KMS-11 (cell line): ENCODE measurements at regions not wholly inside any gene's neighbourhood (a gene's known extent, or its start where the extent isn't known, plus 50 kb on each side); places are given as distances from the start of the nearest gene placed in this dataset.
"Not testable (repeated sequence)": the region's sequence is repeated elsewhere in the genome, so short reads cannot be mapped to it uniquely, and the experiment has no call there.

Experiments used
- H2AFZ ChIP-seq: fragments of 200-600 bp; sonication (generic); 2 replicates; pipeline ENCODE4 v1.6.1; 2016; ENCODE audit warnings: antibody characterized with exemption, mixed run types, low read depth
- H3K27ac ChIP-seq: fragments of 200-600 bp; sonication (generic); 2 replicates; pipeline ENCODE4 v1.6.1; 2016; ENCODE audit warnings: mild to moderate bottlenecking, mixed run types
- H3K27me3 ChIP-seq: fragments of 200-600 bp; sonication (generic); 2 replicates; pipeline ENCODE4 v1.6.1; 2017; ENCODE audit warnings: mild to moderate bottlenecking, low read depth, mixed run types, moderate library complexity; ENCODE audit not compliant: insufficient read depth
- H3K36me3 ChIP-seq: fragments of 200-600 bp; sonication (generic); 2 replicates; pipeline ENCODE4 v1.6.1; 2017; ENCODE audit warnings: mild to moderate bottlenecking, mixed run types; ENCODE audit not compliant: insufficient read depth
- H3K4me1 ChIP-seq: fragments of 200-600 bp; sonication (generic); 2 replicates; pipeline ENCODE4 v1.6.1; 2016; ENCODE audit warnings: mild to moderate bottlenecking, low read depth, mixed run types; ENCODE audit not compliant: poor library complexity, severe bottlenecking
- H3K4me2 ChIP-seq: fragments of 200-600 bp; sonication (generic); 2 replicates; pipeline ENCODE4 v1.7.0; 2016; ENCODE audit warnings: mild to moderate bottlenecking, mixed run types
- H3K4me3 ChIP-seq: fragments of 200-600 bp; sonication (generic); IDR thresholded peaks from 2 replicates; pipeline ENCODE4 v1.6.1; 2017; ENCODE audit warnings: low read depth, low read length, mixed read lengths; ENCODE audit not compliant: insufficient read depth
- H3K79me2 ChIP-seq: fragments of 200-600 bp; sonication (generic); 2 replicates; pipeline ENCODE4 v1.6.1; 2016; ENCODE audit warnings: low read depth, mixed run types; ENCODE audit not compliant: insufficient read depth
- H3K9ac ChIP-seq: fragments of 200-600 bp; sonication (generic); 2 replicates; pipeline ENCODE4 v1.6.1; 2016; ENCODE audit warnings: mild to moderate bottlenecking, mixed run types
- H4K20me1 ChIP-seq: fragments of 200-600 bp; sonication (generic); 2 replicates; pipeline ENCODE4 v1.6.1; 2016; ENCODE audit warnings: mild to moderate bottlenecking, mixed run types; ENCODE audit not compliant: insufficient read depth
- TF ChIP-seq, protein P1 (sequence below): fragments of 200-600 bp; sonication (generic); conservative IDR thresholded peaks from 2 replicates; pipeline ENCODE4 v1.6.1; 2017; ENCODE audit warnings: low read depth, mild to moderate bottlenecking, antibody characterized with exemption, low read length, moderate library complexity, mixed read lengths

DNA sequence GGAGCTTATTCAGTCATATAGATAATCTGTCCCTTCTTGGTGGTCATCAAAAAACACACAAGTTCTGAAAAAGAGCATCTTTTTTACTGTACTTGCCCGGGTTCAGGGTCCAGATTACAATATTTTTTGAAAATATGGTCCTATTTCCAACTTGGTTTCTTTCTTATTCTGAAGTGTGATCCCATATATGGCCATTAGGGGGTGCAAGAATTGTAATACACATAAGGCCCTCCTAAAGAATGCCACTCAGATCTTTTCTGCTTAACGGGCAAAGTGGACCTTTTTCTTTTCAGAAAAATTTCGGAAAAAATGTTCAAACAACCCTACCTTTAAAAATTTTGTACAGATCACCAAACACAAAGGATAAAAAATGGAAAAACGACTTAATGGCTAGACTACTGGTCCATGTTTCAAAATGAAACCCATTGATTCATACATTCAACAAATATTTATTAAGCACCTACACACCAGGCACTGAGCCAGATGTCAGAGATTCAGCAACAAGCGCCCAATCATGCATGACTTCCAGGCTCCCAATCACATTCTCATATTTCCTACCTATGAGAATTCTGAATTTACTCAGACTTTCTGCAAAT, 102.0 kb upstream of the MYRIP start:
- Histone ChIP-seq H3K36me3 (no peaks in the 10 kb centered on the region), H3K9ac (no peak overlapping the region), H3K4me1 (no peaks in the 10 kb centered on the region), H4K20me1 (no peaks in the 10 kb centered on the region), H3K79me2 (no peaks in the 10 kb centered on the region), H3K4me2 (no peak overlapping the region), H3K27me3 (no peaks in the 10 kb centered on the region), H2AFZ (no peak overlapping the region), H3K27ac (no peak overlapping the region), H3K4me3 (no peak overlapping the region)
- TF ChIP-seq, protein P1, sequence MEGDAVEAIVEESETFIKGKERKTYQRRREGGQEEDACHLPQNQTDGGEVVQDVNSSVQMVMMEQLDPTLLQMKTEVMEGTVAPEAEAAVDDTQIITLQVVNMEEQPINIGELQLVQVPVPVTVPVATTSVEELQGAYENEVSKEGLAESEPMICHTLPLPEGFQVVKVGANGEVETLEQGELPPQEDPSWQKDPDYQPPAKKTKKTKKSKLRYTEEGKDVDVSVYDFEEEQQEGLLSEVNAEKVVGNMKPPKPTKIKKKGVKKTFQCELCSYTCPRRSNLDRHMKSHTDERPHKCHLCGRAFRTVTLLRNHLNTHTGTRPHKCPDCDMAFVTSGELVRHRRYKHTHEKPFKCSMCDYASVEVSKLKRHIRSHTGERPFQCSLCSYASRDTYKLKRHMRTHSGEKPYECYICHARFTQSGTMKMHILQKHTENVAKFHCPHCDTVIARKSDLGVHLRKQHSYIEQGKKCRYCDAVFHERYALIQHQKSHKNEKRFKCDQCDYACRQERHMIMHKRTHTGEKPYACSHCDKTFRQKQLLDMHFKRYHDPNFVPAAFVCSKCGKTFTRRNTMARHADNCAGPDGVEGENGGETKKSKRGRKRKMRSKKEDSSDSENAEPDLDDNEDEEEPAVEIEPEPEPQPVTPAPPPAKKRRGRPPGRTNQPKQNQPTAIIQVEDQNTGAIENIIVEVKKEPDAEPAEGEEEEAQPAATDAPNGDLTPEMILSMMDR, result peak; percentile 67

GRCh38 chr3:39712413-39713048, 96.9 kb upstream of the MYRIP start:
- no peaks in the 10 kb centered on the region for H3K79me2 ChIP-seq
- TF ChIP-seq, protein P1, result no peak
- no peak overlapping the region for H2AFZ ChIP-seq
- no peak overlapping the region for H3K4me2 ChIP-seq
- no peak overlapping the region for H3K4me3 ChIP-seq
- no peak overlapping the region for H3K27ac ChIP-seq
- H4K20me1 ChIP-seq, result no peaks in the 10 kb centered on the region
- H3K27me3 ChIP-seq, result no peaks in the 10 kb centered on the region
- H3K36me3 ChIP-seq, result no peaks in the 10 kb centered on the region
- no peaks in the 10 kb centered on the region for H3K4me1 ChIP-seq
- no peak overlapping the region for H3K9ac ChIP-seq

GRCh38 chr3:39713341-39713740, 96.1 kb upstream of the MYRIP start:
- H3K79me2 ChIP-seq, H2AFZ ChIP-seq: not testable (repeated sequence)

GRCh38 chr3:39716849-39717248, 92.6 kb upstream of the MYRIP start:
- Histone ChIP-seq H3K4me2 (no peak overlapping the region), H3K4me3 (no peak overlapping the region), H2AFZ (no peak overlapping the region), H3K27me3 (no peaks in the 10 kb centered on the region), H3K9ac (no peak overlapping the region), H4K20me1 (no peaks in the 10 kb centered on the region), H3K79me2 (no peaks in the 10 kb centered on the region), H3K4me1 (no peaks in the 10 kb centered on the region), H3K36me3 (no peaks in the 10 kb centered on the region), H3K27ac (no peak overlapping the region)
- TF ChIP-seq, protein P1, result no peak

More at GRCh38 chr3:39713341-39713740, 96.1 kb upstream of the MYRIP start:
- not testable (repeated sequence) for H3K4me2 ChIP-seq, H3K27me3 ChIP-seq, H3K36me3 ChIP-seq, H4K20me1 ChIP-seq, H3K9ac ChIP-seq, H3K27ac ChIP-seq, H3K4me3 ChIP-seq, H3K4me1 ChIP-seq
